Activated gamma-delta T cell (primary cell): ENCODE measurements at regions not wholly inside any gene's neighbourhood (a gene's known extent, or its start where the extent isn't known, plus 50 kb on each side); places are given as distances from the start of the nearest gene placed in this dataset.

Experiments used
- DNase-seq: peaks from one replicate; lab custom pipeline; 2025; lab: John Stamatoyannopoulos, UW

- no peak for DNase-seq
These were observed 291.9 kb upstream of the PRDM1 start for GRCh38 chr6:105794239-105794638.

GRCh38 chr6:105793130-105793529 lies 293.0 kb upstream of the PRDM1 start:
- DNase-seq: no peak

- DNase-seq: no peak
These were observed 294.4 kb upstream of the PRDM1 start for GRCh38 chr6:105791583-105792318.

GRCh38 chr6:105791179-105791578 lies 295.0 kb upstream of the PRDM1 start:
- DNase-seq: no peak

GRCh38 chr6:105790635-105791034 lies 295.5 kb upstream of the PRDM1 start:
- DNase-seq: no peak

GRCh38 chr6:105789935-105790334 lies 296.2 kb upstream of the PRDM1 start:
- no peak for DNase-seq

GRCh38 chr6:105787747-105788146 lies 298.4 kb upstream of the PRDM1 start:
- no peak for DNase-seq

GRCh38 chr6:105786890-105787655 lies 299.1 kb upstream of the PRDM1 start:
- no peak for DNase-seq

GRCh38 chr6:105786449-105786848 lies 299.7 kb upstream of the PRDM1 start:
- no peak for DNase-seq

GRCh38 chr6:105785066-105785811 lies 300.9 kb upstream of the PRDM1 start:
- no peak for DNase-seq

GRCh38 chr6:105784179-105784578 lies 302.0 kb upstream of the PRDM1 start:
- DNase-seq: no peak

GRCh38 chr6:105783333-105783935 lies 302.7 kb upstream of the PRDM1 start:
- no peak for DNase-seq

GRCh38 chr6:105781915-105782314 lies 304.2 kb upstream of the PRDM1 start:
- no peak for DNase-seq

GRCh38 chr6:105781248-105781647 lies 304.9 kb upstream of the PRDM1 start:
- no peak for DNase-seq

- no peak for DNase-seq
These were observed 305.8 kb upstream of the PRDM1 start for GRCh38 chr6:105780146-105780860.

GRCh38 chr6:105779110-105779509 lies 307.0 kb upstream of the PRDM1 start:
- DNase-seq: no peak

GRCh38 chr6:105775095-105775494 lies 311.0 kb upstream of the PRDM1 start:
- DNase-seq: no peak

GRCh38 chr6:105774247-105774646 lies 311.9 kb upstream of the PRDM1 start:
- no peak for DNase-seq

GRCh38 chr6:105771313-105771970 lies 314.7 kb upstream of the PRDM1 start:
- no peak for DNase-seq

- no peak for DNase-seq
These were observed 316.1 kb upstream of the PRDM1 start for GRCh38 chr6:105769987-105770386.

- no peak for DNase-seq
These were observed 316.9 kb upstream of the PRDM1 start for GRCh38 chr6:105769197-105769596.
